WTC11 (cell line): ENCODE measurements at regions not wholly inside any gene's neighbourhood (a gene's known extent, or its start where the extent isn't known, plus 50 kb on each side); places are given as distances from the start of the nearest gene placed in this dataset.

Source experiments
- ATAC-seq: fragments of 200-7000 bp; cut with Tn5 transposase; 2 replicates; pipeline ENCODE4 v1.10.0; 2021; ENCODE audit warnings: mild to moderate bottlenecking, moderate library complexity
- CTCF ChIA-PET: fragments of 300-600 bp; sonication (Branson Sonifier 250); formaldehyde crosslinking; loops from one replicate; lab custom pipeline; 2021; ENCODE audit warnings: antibody characterized with exemption; lab: Charles Lee
- POLR2A ChIA-PET: fragments of 350-600 bp; sonication (Branson Sonifier 250); formaldehyde crosslinking; loops from one replicate; lab custom pipeline; 2021; ENCODE audit warnings: antibody characterized with exemption; lab: Charles Lee
- DNase-seq: peaks from one replicate; pipeline ENCODE4 v3.0.0; 2021; ENCODE audit warnings: low spot score
- H3K27ac Mint-ChIP-seq: 2 replicates; pipeline ENCODE4 v1.8.0; 2021; ENCODE audit warnings: mixed read lengths
- H3K27me3 Mint-ChIP-seq: 2 replicates; pipeline ENCODE4 v1.8.0; 2021; ENCODE audit warnings: low read depth, mild to moderate bottlenecking, moderate library complexity, mixed read lengths
- H3K36me3 Mint-ChIP-seq: 2 replicates; pipeline ENCODE4 v1.8.0; 2021; ENCODE audit warnings: mixed read lengths
- H3K4me1 Mint-ChIP-seq: 2 replicates; pipeline ENCODE4 v1.8.0; 2022; ENCODE audit warnings: mixed read lengths
- H3K4me3 Mint-ChIP-seq: 2 replicates; pipeline ENCODE4 v1.8.0; 2021; ENCODE audit warnings: mild to moderate bottlenecking, moderate library complexity, mixed read lengths
- H3K9me3 Mint-ChIP-seq: 2 replicates; pipeline ENCODE4 v1.8.0; 2021; ENCODE audit warnings: mixed read lengths
- ATF1 ChIP-seq: sonication (generic); formaldehyde crosslinking; IDR thresholded peaks from 2 replicates; pipeline ENCODE4 v1.8.1; 2023; ENCODE audit warnings: mild to moderate bottlenecking, moderate library complexity, missing genetic modification reagents
- CREB1 ChIP-seq: sonication (generic); formaldehyde crosslinking; IDR thresholded peaks from 2 replicates; pipeline ENCODE4 v1.8.0; 2023; ENCODE audit warnings: mild to moderate bottlenecking, missing genetic modification reagents
- ETV6 ChIP-seq: sonication (generic); formaldehyde crosslinking; IDR thresholded peaks from 2 replicates; pipeline ENCODE4 v1.8.1; 2022; ENCODE audit warnings: mild to moderate bottlenecking, missing genetic modification reagents
- NFATC4 ChIP-seq: fragments of 250-450 bp; sonication (Bioruptor Pico); IDR thresholded peaks from 2 replicates; pipeline ENCODE4 v1.9.0; 2021; ENCODE audit warnings: mild to moderate bottlenecking
- SP1 ChIP-seq: sonication (generic); formaldehyde crosslinking; conservative IDR thresholded peaks from 2 replicates; pipeline ENCODE4 v1.8.1; 2022; ENCODE audit warnings: missing genetic modification reagents
- TP53 ChIP-seq: sonication (generic); formaldehyde crosslinking; IDR thresholded peaks from 2 replicates; pipeline ENCODE4 v1.8.1; 2023; ENCODE audit warnings: mild to moderate bottlenecking, missing genetic modification reagents
- ZNF121 ChIP-seq: sonication (generic); formaldehyde crosslinking; IDR thresholded peaks from 2 replicates; pipeline ENCODE4 v1.8.0; 2023; ENCODE audit warnings: missing genetic modification reagents
- ZNF138 ChIP-seq: sonication (generic); formaldehyde crosslinking; conservative IDR thresholded peaks from 2 replicates; pipeline ENCODE4 v1.8.1; 2022; ENCODE audit warnings: mild to moderate bottlenecking, moderate library complexity, missing genetic modification reagents
- ZNF416 ChIP-seq: fragments of 250-450 bp; sonication (Bioruptor Pico); IDR thresholded peaks from 2 replicates; pipeline ENCODE4 v1.9.0; 2021; ENCODE audit warnings: mild to moderate bottlenecking, inconsistent platforms
- TF ChIP-seq, protein P1 (sequence below): fragments of 250-450 bp; sonication (Bioruptor Pico); IDR thresholded peaks from 2 replicates; pipeline ENCODE4 v1.9.0; 2021; ENCODE audit warnings: mild to moderate bottlenecking, borderline replicate concordance
- TF ChIP-seq, protein P2 (sequence below): sonication (generic); formaldehyde crosslinking; conservative IDR thresholded peaks from 2 replicates; pipeline ENCODE4 v1.8.1; 2023; ENCODE audit warnings: mild to moderate bottlenecking, low read depth, missing genetic modification reagents, moderate library complexity
- TF ChIP-seq, protein P3 (sequence below): fragments of 250-450 bp; sonication (Bioruptor Pico); IDR thresholded peaks from 2 replicates; pipeline ENCODE4 v2.1.2; 2022; ENCODE audit warnings: mild to moderate bottlenecking, moderate library complexity
- TF ChIP-seq, protein P4 (sequence below): sonication (generic); formaldehyde crosslinking; IDR thresholded peaks from 2 replicates; pipeline ENCODE4 v1.8.1; 2022; ENCODE audit warnings: low read depth, missing genetic modification reagents, borderline replicate concordance
- TF ChIP-seq, protein P5 (sequence below): fragments of 200-600 bp; IDR thresholded peaks from 2 replicates; pipeline ENCODE4 v1.8.0; 2022; ENCODE audit warnings: antibody characterized with exemption
- TF ChIP-seq, protein P6 (sequence below): sonication (generic); formaldehyde crosslinking; IDR thresholded peaks from 2 replicates; pipeline ENCODE4 v1.8.1; 2023; ENCODE audit warnings: mild to moderate bottlenecking, missing genetic modification reagents

DNA sequence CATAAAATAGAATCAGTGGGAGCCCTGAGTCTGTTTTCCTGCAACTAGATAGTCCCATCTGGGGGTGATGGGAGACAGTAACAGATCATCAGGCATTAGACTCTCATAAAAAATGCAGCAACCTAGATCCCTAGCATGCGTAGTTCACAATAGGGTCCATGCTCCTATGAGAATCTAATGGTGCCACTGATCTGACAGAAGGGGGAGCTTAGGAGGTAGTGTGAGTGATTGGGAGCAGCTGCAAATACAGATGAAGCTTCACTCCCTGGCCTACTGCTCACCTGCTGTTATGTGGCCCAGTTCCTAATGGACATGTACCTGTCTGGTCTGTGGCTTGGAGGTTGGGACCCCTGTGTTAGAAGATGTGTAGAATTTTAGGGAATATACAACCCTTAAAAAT is 904.5 kb upstream of the EPHA7 start (continued):
- TF ChIP-seq, protein P1, sequence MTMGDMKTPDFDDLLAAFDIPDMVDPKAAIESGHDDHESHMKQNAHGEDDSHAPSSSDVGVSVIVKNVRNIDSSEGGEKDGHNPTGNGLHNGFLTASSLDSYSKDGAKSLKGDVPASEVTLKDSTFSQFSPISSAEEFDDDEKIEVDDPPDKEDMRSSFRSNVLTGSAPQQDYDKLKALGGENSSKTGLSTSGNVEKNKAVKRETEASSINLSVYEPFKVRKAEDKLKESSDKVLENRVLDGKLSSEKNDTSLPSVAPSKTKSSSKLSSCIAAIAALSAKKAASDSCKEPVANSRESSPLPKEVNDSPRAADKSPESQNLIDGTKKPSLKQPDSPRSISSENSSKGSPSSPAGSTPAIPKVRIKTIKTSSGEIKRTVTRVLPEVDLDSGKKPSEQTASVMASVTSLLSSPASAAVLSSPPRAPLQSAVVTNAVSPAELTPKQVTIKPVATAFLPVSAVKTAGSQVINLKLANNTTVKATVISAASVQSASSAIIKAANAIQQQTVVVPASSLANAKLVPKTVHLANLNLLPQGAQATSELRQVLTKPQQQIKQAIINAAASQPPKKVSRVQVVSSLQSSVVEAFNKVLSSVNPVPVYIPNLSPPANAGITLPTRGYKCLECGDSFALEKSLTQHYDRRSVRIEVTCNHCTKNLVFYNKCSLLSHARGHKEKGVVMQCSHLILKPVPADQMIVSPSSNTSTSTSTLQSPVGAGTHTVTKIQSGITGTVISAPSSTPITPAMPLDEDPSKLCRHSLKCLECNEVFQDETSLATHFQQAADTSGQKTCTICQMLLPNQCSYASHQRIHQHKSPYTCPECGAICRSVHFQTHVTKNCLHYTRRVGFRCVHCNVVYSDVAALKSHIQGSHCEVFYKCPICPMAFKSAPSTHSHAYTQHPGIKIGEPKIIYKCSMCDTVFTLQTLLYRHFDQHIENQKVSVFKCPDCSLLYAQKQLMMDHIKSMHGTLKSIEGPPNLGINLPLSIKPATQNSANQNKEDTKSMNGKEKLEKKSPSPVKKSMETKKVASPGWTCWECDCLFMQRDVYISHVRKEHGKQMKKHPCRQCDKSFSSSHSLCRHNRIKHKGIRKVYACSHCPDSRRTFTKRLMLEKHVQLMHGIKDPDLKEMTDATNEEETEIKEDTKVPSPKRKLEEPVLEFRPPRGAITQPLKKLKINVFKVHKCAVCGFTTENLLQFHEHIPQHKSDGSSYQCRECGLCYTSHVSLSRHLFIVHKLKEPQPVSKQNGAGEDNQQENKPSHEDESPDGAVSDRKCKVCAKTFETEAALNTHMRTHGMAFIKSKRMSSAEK (CRISPR knock-in tag), result no peak
- TF ChIP-seq SP1 (no peak), TP53 (no peak)
- TF ChIP-seq, protein P2, sequence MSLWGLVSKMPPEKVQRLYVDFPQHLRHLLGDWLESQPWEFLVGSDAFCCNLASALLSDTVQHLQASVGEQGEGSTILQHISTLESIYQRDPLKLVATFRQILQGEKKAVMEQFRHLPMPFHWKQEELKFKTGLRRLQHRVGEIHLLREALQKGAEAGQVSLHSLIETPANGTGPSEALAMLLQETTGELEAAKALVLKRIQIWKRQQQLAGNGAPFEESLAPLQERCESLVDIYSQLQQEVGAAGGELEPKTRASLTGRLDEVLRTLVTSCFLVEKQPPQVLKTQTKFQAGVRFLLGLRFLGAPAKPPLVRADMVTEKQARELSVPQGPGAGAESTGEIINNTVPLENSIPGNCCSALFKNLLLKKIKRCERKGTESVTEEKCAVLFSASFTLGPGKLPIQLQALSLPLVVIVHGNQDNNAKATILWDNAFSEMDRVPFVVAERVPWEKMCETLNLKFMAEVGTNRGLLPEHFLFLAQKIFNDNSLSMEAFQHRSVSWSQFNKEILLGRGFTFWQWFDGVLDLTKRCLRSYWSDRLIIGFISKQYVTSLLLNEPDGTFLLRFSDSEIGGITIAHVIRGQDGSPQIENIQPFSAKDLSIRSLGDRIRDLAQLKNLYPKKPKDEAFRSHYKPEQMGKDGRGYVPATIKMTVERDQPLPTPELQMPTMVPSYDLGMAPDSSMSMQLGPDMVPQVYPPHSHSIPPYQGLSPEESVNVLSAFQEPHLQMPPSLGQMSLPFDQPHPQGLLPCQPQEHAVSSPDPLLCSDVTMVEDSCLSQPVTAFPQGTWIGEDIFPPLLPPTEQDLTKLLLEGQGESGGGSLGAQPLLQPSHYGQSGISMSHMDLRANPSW (CRISPR knock-in tag), result no peak

DNA sequence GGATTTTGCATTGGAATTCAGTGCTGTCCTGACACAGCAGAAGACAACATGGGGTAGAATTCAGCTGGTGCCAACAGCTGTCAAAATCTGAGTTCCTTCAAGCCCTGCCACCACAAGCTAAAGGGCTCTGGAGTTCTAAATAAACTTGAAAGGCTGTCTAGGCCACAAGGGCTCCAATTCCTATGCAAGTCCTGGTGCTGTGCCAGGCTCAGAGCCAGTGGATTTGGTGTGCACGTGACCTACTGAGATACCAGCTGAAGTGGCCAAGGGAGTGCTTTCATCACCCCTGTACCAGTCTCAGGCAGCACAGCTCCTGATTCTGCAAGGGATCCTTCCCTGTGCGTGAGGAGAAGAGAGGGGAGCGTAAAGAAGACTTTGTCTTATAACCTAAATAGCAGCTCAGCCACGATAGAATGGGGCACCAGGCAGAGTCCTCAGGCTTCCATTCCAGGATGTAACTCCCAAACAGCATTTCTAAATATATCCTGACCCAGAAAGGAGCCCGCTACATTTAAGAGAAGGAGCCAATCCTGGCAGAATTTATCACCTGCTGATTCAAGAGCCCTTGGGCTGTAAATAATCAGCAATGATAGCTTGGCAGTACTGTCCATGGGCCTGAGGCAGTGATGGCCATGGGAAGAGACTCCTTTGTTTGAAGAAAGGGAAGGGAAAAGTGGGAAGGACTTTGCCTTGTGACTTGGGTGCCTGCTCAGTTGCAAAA is 881.2 kb upstream of the EPHA7 start:
- ChIA-PET CTCF (interaction anchor here (0.5 kb wide), 1 partner anchor 814 kb away, joined by 3 read pairs; no protein-coding TSS in a partner anchor), POLR2A (no interaction called here)
- ATAC-seq, result no peak
- Mint-ChIP-seq H3K4me3 (no peak overlapping the region), H3K4me1 (no peaks in the 10 kb centered on the region), H3K27ac (no peak overlapping the region), H3K9me3 (no peaks in the 10 kb centered on the region; the same call in 1 of the 2 replicates), H3K36me3 (no peaks in the 10 kb centered on the region), H3K27me3 (no peaks in the 10 kb centered on the region)
- no peak for DNase-seq
- TF ChIP-seq ZNF121 (CRISPR knock-in tag) (no peak), ZNF416 (CRISPR knock-in tag) (no peak), ATF1 (CRISPR knock-in tag) (no peak), ETV6 (CRISPR knock-in tag) (no peak), CREB1 (CRISPR knock-in tag) (no peak), ZNF138 (CRISPR knock-in tag) (no peak), NFATC4 (CRISPR knock-in tag) (no peak), SP1 (no peak)
- TF ChIP-seq, protein P3, sequence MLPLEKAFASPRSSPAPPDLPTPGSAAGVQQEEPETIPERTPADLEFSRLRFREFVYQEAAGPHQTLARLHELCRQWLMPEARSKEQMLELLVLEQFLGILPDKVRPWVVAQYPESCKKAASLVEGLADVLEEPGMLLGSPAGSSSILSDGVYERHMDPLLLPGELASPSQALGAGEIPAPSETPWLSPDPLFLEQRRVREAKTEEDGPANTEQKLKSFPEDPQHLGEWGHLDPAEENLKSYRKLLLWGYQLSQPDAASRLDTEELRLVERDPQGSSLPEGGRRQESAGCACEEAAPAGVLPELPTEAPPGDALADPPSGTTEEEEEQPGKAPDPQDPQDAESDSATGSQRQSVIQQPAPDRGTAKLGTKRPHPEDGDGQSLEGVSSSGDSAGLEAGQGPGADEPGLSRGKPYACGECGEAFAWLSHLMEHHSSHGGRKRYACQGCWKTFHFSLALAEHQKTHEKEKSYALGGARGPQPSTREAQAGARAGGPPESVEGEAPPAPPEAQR (CRISPR knock-in tag), result no peak
- TF ChIP-seq, protein P4, sequence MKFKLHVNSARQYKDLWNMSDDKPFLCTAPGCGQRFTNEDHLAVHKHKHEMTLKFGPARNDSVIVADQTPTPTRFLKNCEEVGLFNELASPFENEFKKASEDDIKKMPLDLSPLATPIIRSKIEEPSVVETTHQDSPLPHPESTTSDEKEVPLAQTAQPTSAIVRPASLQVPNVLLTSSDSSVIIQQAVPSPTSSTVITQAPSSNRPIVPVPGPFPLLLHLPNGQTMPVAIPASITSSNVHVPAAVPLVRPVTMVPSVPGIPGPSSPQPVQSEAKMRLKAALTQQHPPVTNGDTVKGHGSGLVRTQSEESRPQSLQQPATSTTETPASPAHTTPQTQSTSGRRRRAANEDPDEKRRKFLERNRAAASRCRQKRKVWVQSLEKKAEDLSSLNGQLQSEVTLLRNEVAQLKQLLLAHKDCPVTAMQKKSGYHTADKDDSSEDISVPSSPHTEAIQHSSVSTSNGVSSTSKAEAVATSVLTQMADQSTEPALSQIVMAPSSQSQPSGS, result no peak
- TF ChIP-seq, protein P5, sequence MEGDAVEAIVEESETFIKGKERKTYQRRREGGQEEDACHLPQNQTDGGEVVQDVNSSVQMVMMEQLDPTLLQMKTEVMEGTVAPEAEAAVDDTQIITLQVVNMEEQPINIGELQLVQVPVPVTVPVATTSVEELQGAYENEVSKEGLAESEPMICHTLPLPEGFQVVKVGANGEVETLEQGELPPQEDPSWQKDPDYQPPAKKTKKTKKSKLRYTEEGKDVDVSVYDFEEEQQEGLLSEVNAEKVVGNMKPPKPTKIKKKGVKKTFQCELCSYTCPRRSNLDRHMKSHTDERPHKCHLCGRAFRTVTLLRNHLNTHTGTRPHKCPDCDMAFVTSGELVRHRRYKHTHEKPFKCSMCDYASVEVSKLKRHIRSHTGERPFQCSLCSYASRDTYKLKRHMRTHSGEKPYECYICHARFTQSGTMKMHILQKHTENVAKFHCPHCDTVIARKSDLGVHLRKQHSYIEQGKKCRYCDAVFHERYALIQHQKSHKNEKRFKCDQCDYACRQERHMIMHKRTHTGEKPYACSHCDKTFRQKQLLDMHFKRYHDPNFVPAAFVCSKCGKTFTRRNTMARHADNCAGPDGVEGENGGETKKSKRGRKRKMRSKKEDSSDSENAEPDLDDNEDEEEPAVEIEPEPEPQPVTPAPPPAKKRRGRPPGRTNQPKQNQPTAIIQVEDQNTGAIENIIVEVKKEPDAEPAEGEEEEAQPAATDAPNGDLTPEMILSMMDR, result no peak
- TF ChIP-seq, protein P1 (CRISPR knock-in tag), result no peak
- TF ChIP-seq, protein P6, sequence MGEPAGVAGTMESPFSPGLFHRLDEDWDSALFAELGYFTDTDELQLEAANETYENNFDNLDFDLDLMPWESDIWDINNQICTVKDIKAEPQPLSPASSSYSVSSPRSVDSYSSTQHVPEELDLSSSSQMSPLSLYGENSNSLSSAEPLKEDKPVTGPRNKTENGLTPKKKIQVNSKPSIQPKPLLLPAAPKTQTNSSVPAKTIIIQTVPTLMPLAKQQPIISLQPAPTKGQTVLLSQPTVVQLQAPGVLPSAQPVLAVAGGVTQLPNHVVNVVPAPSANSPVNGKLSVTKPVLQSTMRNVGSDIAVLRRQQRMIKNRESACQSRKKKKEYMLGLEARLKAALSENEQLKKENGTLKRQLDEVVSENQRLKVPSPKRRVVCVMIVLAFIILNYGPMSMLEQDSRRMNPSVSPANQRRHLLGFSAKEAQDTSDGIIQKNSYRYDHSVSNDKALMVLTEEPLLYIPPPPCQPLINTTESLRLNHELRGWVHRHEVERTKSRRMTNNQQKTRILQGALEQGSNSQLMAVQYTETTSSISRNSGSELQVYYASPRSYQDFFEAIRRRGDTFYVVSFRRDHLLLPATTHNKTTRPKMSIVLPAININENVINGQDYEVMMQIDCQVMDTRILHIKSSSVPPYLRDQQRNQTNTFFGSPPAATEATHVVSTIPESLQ (CRISPR knock-in tag), result no peak
